Breast epithelium (tissue), 4 donors: ENCODE measurements at regions not wholly inside any gene's neighbourhood (a gene's known extent, or its start where the extent isn't known, plus 50 kb on each side); places are given as distances from the start of the nearest gene placed in this dataset.
A peak's percentile ranks its signal among the peaks of the same experiment; 100 is the strongest.

Experiments used
- DNase-seq, 2 donors: peaks; one replicate each; pipeline ENCODE4 v3.0.0-alpha.2; 2019; ENCODE audit warnings: low spot score in 2 of 2
- H3K27ac ChIP-seq, 2 donors: fragments of 200-600 bp; sonication (generic) in 1 of 2; one replicate each; pipeline ENCODE4 v1.5.1; 2016 to 2019; ENCODE audit warnings: mild to moderate bottlenecking in 1 of 2
- H3K27me3 ChIP-seq, 2 donors: fragments of 200-600 bp; sonication (generic) in 1 of 2; one replicate each; pipeline versions ENCODE4 v1.5.1 to v1.6.0; 2017 to 2019; ENCODE audit warnings: control low read depth in 1 of 2, mild to moderate bottlenecking in 1 of 2
- H3K36me3 ChIP-seq: fragments of 200-600 bp; one replicate; pipeline ENCODE4 v1.5.1; 2019
- H3K4me1 ChIP-seq, 2 donors: fragments of 200-600 bp; sonication (generic); one replicate each; pipeline ENCODE4 v1.5.1; 2016 to 2019; ENCODE audit warnings: control low read depth in 1 of 2
- H3K4me3 ChIP-seq, 3 donors: fragments of 200-600 bp; sonication (generic); 1 replicate in 2 of 3; 2 replicates in 1 of 3; pipeline ENCODE4 v1.5.1; 2016 to 2019; ENCODE audit warnings: mild to moderate bottlenecking in 3 of 3, moderate library complexity in 2 of 3
- H3K9me3 ChIP-seq, 2 donors: fragments of 200-600 bp; sonication (generic) in 1 of 2; one replicate each; pipeline ENCODE4 v1.5.1; 2016 to 2019; ENCODE audit warnings: control low read depth in 1 of 2
- CTCF ChIP-seq, 3 donors: fragments of 450-650 bp; IDR thresholded peaks; one replicate each; pipeline ENCODE4 v1.5.1; 2016 to 2017; ENCODE audit warnings: antibody characterized with exemption in 3 of 3, mild to moderate bottlenecking in 3 of 3, moderate library complexity in 3 of 3
- POLR2A ChIP-seq: fragments of 450-650 bp; IDR thresholded peaks from one replicate; pipeline ENCODE4 v1.6.1; 2016; ENCODE audit warnings: antibody characterized with exemption, mild to moderate bottlenecking, moderate library complexity
- POLR2AphosphoS5 ChIP-seq, 3 donors: sonication (generic); formaldehyde crosslinking; IDR thresholded peaks; one replicate each; pipeline ENCODE4 v1.6.1; 2017; ENCODE audit warnings: antibody characterized with exemption in 3 of 3
- intact Hi-C: fragments of 100-400 bp; cut with DNase I; formaldehyde crosslinking; loops from one replicate; pipeline ENCODE4 v1.15.1; 2023; ENCODE audit warnings: low total_unique reads

GRCh38 chr20:40468759-40469158 is 220.3 kb downstream of the MAFB start:
- no peaks in the 10 kb centered on the region for H3K9me3 ChIP-seq
- no peaks in the 10 kb centered on the region for H3K36me3 ChIP-seq
- H3K4me3 ChIP-seq: no peak overlapping the region
- no peak for DNase-seq
- H3K27me3 ChIP-seq: no peaks in the 10 kb centered on the region
- H3K4me1 ChIP-seq: no peaks in the 10 kb centered on the region
- intact Hi-C loops: no loop called here
- no peak overlapping the region for H3K27ac ChIP-seq
- no peak for TF ChIP-seq POLR2A
- no peak for TF ChIP-seq POLR2AphosphoS5 (IDR thresholded peaks at IDR 0.05)
- no peak for TF ChIP-seq CTCF (IDR thresholded peaks at IDR 0.05)

- no peak for TF ChIP-seq POLR2A
- TF ChIP-seq CTCF (IDR thresholded peaks at IDR 0.05): no peak
- no peak for TF ChIP-seq POLR2AphosphoS5 (IDR thresholded peaks at IDR 0.05)
- intact Hi-C loops: no loop called here
- no peaks in the 10 kb centered on the region for H3K9me3 ChIP-seq
- H3K4me1 ChIP-seq: no peaks in the 10 kb centered on the region
- no peak for DNase-seq
- no peaks in the 10 kb centered on the region for H3K36me3 ChIP-seq
- peak overlapping the region in 1 of 2 donors; percentile 12 for H3K27ac ChIP-seq
- no peaks in the 10 kb centered on the region for H3K27me3 ChIP-seq
- H3K4me3 ChIP-seq: no peak overlapping the region
Measured at GRCh38 chr20:40467703-40468411, 221.2 kb downstream of the MAFB start.

GRCh38 chr20:40467067-40467466 is 222.0 kb downstream of the MAFB start:
- H3K36me3 ChIP-seq: no peaks in the 10 kb centered on the region
- intact Hi-C loops: no loop called here
- no peak for TF ChIP-seq POLR2A
- no peak for TF ChIP-seq POLR2AphosphoS5 (IDR thresholded peaks at IDR 0.05)
- no peak for TF ChIP-seq CTCF (IDR thresholded peaks at IDR 0.05)
- no peak overlapping the region for H3K4me3 ChIP-seq
- H3K9me3 ChIP-seq: no peaks in the 10 kb centered on the region
- peak overlapping the region in 1 of 2 donors; percentile 12 for H3K27ac ChIP-seq
- no peaks in the 10 kb centered on the region for H3K27me3 ChIP-seq
- no peaks in the 10 kb centered on the region for H3K4me1 ChIP-seq
- no peak for DNase-seq

GRCh38 chr20:40464731-40465208 is 224.3 kb downstream of the MAFB start:
- DNase-seq: no peak
- Histone ChIP-seq H3K4me1 (no peaks in the 10 kb centered on the region), H3K9me3 (no peaks in the 10 kb centered on the region), H3K4me3 (no peak overlapping the region), H3K27me3 (no peaks in the 10 kb centered on the region), H3K36me3 (no peaks in the 10 kb centered on the region), H3K27ac (peak overlapping the region in 1 of 2 donors; percentile 28)
- TF ChIP-seq POLR2A (no peak), CTCF (IDR thresholded peaks at IDR 0.05) (no peak)
- intact Hi-C loops: no loop called here

GRCh38 chr20:40463171-40463570 is 225.9 kb downstream of the MAFB start:
- DNase-seq: no peak
- Histone ChIP-seq H3K36me3 (no peaks in the 10 kb centered on the region), H3K4me1 (no peaks in the 10 kb centered on the region), H3K9me3 (no peaks in the 10 kb centered on the region), H3K27me3 (no peaks in the 10 kb centered on the region), H3K4me3 (no peak overlapping the region), H3K27ac (peak overlapping the region in 1 of 2 donors; percentile 28)
- no peak for TF ChIP-seq CTCF (IDR thresholded peaks at IDR 0.05)
- no peak for TF ChIP-seq POLR2A
- TF ChIP-seq POLR2AphosphoS5 (IDR thresholded peaks at IDR 0.05): no peak
- intact Hi-C loops: no loop called here
